ENCODE measurements at regions not wholly inside any gene's neighbourhood (a gene's known extent, or its start where the extent isn't known, plus 50 kb on each side); places are given as distances from the start of the nearest gene placed in this dataset.
A peak's percentile ranks its signal among the peaks of the same experiment; 100 is the strongest.

- H3K4me1 ChIP-seq (ENCODE audit: control insufficient read depth, insufficient read depth, low read length) = no peaks in the 10 kb centered on the region
- in situ Hi-C loops (cut with HindIII; ENCODE audit: low pct_unique_long_range_greater_than_20kb, low sequenced_read_pairs) (no loop called here), intact Hi-C loops (cut with micrococcal nuclease; ENCODE audit: unreplicated experiment) (no loop called here)
- no peak overlapping the region for H3K27ac ChIP-seq (ENCODE audit: low read length)
- DNase-seq (ENCODE audit: low read depth, low spot score) (no peak), ATAC-seq (no peak)
- H3K9me3 ChIP-seq (ENCODE audit: control insufficient read depth, insufficient read depth, low read depth, low read length) = no peaks in the 10 kb centered on the region
- BruUV-seq (replicated peaks) = no TSS peak
- no peaks in the 10 kb centered on the region for H3K36me3 ChIP-seq (ENCODE audit: control insufficient read depth, insufficient read depth, low read length)
- ChIA-PET POLR2A (no interaction called here), CTCF (no interaction called here)
- no peak overlapping the region for H3K4me3 ChIP-seq (ENCODE audit: low read depth in 2 of 2, low read length in 2 of 2)
- H3K27me3 ChIP-seq (ENCODE audit: control insufficient read depth, insufficient read depth, low read length) = no peaks in the 10 kb centered on the region
- TF ChIP-seq SIN3A (IDR thresholded peaks at IDR 0.05; ENCODE audit: borderline replicate concordance, insufficient read depth, low read depth, low read length) = no peak
- TF ChIP-seq, protein P1, sequence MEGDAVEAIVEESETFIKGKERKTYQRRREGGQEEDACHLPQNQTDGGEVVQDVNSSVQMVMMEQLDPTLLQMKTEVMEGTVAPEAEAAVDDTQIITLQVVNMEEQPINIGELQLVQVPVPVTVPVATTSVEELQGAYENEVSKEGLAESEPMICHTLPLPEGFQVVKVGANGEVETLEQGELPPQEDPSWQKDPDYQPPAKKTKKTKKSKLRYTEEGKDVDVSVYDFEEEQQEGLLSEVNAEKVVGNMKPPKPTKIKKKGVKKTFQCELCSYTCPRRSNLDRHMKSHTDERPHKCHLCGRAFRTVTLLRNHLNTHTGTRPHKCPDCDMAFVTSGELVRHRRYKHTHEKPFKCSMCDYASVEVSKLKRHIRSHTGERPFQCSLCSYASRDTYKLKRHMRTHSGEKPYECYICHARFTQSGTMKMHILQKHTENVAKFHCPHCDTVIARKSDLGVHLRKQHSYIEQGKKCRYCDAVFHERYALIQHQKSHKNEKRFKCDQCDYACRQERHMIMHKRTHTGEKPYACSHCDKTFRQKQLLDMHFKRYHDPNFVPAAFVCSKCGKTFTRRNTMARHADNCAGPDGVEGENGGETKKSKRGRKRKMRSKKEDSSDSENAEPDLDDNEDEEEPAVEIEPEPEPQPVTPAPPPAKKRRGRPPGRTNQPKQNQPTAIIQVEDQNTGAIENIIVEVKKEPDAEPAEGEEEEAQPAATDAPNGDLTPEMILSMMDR (IDR thresholded peaks at IDR 0.05) = peak; percentile 8; the same call in 1 of the 2 replicates
Measured at GRCh38 chr2:21754164-21754788, 630.5 kb downstream of the TDRD15 start.

GRCh38 chr2:21757805-21758430 lies 634.1 kb downstream of the TDRD15 start:
- POLR2A ChIA-PET = no interaction called here
- CTCF ChIA-PET = no interaction called here
- Histone ChIP-seq H3K36me3 (ENCODE audit: control insufficient read depth, insufficient read depth, low read length) (no peaks in the 10 kb centered on the region), H3K4me3 (ENCODE audit: low read depth in 2 of 2, low read length in 2 of 2) (no peak overlapping the region), H3K27ac (ENCODE audit: low read length) (no peak overlapping the region), H3K9me3 (ENCODE audit: control insufficient read depth, insufficient read depth, low read depth, low read length) (no peaks in the 10 kb centered on the region), H3K27me3 (ENCODE audit: control insufficient read depth, insufficient read depth, low read length) (no peaks in the 10 kb centered on the region), H3K4me1 (ENCODE audit: control insufficient read depth, insufficient read depth, low read length) (no peaks in the 10 kb centered on the region)
- ATAC-seq (no peak), DNase-seq (ENCODE audit: low read depth, low spot score) (no peak)
- intact Hi-C loops (cut with micrococcal nuclease; ENCODE audit: unreplicated experiment) (no loop called here), in situ Hi-C loops (cut with HindIII; ENCODE audit: low pct_unique_long_range_greater_than_20kb, low sequenced_read_pairs) (no loop called here)
- TF ChIP-seq, protein P2, sequence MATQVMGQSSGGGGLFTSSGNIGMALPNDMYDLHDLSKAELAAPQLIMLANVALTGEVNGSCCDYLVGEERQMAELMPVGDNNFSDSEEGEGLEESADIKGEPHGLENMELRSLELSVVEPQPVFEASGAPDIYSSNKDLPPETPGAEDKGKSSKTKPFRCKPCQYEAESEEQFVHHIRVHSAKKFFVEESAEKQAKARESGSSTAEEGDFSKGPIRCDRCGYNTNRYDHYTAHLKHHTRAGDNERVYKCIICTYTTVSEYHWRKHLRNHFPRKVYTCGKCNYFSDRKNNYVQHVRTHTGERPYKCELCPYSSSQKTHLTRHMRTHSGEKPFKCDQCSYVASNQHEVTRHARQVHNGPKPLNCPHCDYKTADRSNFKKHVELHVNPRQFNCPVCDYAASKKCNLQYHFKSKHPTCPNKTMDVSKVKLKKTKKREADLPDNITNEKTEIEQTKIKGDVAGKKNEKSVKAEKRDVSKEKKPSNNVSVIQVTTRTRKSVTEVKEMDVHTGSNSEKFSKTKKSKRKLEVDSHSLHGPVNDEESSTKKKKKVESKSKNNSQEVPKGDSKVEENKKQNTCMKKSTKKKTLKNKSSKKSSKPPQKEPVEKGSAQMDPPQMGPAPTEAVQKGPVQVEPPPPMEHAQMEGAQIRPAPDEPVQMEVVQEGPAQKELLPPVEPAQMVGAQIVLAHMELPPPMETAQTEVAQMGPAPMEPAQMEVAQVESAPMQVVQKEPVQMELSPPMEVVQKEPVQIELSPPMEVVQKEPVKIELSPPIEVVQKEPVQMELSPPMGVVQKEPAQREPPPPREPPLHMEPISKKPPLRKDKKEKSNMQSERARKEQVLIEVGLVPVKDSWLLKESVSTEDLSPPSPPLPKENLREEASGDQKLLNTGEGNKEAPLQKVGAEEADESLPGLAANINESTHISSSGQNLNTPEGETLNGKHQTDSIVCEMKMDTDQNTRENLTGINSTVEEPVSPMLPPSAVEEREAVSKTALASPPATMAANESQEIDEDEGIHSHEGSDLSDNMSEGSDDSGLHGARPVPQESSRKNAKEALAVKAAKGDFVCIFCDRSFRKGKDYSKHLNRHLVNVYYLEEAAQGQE (IDR thresholded peaks at IDR 0.05; ENCODE audit: insufficient read depth in 1 of 2, low read depth in 2 of 2, low read length in 1 of 2) = no peak
- TF ChIP-seq SIN3A (IDR thresholded peaks at IDR 0.05; ENCODE audit: borderline replicate concordance, insufficient read depth, low read depth, low read length) = no peak
- no peak for TF ChIP-seq TCF7L2 (IDR thresholded peaks at IDR 0.05; ENCODE audit: low read depth, low read length)
- TF ChIP-seq, protein P1 (IDR thresholded peaks at IDR 0.05) = no peak
- no peak for TF ChIP-seq POLR2AphosphoS5 (IDR thresholded peaks at IDR 0.05; ENCODE audit: low read depth, low read length)
- no TSS peak for BruUV-seq (replicated peaks)

Data from Panc1 (cell line).